NCI-H2171 treated with DMSO at 0.1 percent for 48 hours (cell line): ENCODE measurements at regions not wholly inside any gene's neighbourhood (a gene's known extent, or its start where the extent isn't known, plus 50 kb on each side); places are given as distances from the start of the nearest gene placed in this dataset.
"Not testable (repeated sequence)": the region's sequence is repeated elsewhere in the genome, so short reads cannot be mapped to it uniquely, and the experiment has no call there.

ENCODE experiments used
- DNase-seq: peaks from one replicate; lab custom pipeline; 2025; lab: John Stamatoyannopoulos, UW

GRCh38 chr21:35201799-35202198 is 152.7 kb upstream of the RUNX1 start:
- DNase-seq: no peak

DNA sequence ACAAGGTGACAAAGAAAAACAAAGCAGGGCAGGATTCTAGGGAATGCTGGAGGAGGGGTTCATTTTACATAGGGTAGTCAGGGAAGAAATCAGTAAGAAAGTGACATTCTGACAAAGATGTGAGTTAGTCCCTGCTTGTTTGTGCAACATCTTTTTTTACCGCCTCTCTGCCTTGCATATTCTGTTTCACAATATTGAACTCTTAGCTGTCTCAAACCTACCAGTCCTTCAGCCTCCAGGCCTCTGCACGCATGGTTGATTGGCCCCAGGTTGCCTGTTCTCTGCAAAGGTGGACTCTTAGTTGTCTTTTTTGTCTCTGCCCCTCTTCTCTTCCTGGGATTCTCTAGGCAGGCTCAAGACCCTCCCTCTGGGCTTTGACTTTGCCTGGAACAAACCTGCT is 152.2 kb upstream of the RUNX1 start:
- DNase-seq: no peak

DNA sequence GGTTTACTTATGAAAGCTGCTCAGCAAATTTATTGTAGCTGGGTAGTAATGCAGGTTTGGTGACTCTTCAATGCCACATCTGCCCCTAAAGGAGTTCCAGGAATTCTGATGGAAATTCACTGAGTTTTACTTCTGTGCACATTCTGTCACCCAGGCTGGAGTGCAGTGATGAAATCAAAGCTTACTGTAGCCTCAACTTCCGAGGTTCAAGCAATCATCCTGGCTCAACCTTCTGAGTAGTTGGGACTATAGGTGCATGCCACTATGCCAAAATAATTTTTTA is 150.6 kb upstream of the RUNX1 start:
- DNase-seq: no peak

DNA sequence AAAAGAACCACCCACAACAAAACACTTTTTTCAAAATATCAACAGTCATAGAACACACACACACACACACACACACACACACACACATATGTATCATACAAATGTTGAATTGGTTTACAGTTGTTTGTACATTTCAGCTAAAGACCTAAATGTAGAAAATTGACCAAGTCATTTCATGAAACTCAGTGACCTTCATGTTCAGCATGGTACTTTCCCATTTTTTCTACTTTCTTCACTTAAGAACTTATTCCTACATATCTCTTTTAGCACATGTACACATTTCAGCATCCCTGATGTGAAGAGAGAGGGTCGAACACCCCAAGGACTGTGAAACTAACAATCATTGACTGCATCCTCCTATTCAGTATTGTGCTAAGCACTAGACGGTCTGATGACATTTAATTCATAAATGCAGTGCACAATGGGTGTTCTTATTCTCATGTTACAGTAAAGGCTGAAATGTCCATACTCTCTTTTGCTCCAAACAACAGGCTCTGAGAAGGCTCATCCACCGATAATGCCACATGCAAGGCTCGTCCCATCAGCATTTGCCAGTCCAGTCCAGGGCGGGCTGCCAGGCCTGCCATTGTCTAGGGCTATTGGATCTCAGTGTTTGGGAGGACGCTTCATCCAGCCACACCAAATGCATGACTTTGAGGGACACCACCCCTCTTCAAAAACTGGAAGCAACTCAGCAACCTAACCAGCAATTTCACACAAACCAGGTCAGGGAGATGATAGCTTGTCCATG is 150.1 kb upstream of the RUNX1 start:
- DNase-seq: no peak

- DNase-seq: no peak
Measured at GRCh38 chr21:35198565-35198964, 149.5 kb upstream of the RUNX1 start.

- no peak for DNase-seq
Measured at GRCh38 chr21:35197992-35198431, 148.9 kb upstream of the RUNX1 start.

GRCh38 chr21:35197191-35197590 is 148.1 kb upstream of the RUNX1 start:
- DNase-seq: no peak

DNA sequence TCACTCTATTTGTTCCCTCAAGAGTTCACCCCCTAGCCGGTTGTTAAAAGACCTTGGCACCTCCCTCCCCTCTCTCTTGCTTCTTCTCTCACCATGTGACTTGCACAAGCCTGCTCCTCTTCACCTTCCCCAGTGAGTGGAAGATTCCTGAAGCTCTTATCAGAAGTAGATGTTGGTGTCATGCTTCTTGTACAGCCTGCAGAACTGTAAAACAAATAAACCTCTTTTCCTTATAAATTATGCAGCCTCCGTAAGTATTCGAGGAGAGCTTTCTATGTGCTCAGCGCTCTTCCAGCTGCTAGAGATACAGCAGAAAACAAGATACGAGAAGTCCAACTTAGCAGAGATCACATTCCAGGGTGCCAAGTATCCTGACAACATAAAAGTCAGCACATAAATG is 147.0 kb upstream of the RUNX1 start:
- no peak for DNase-seq

DNA sequence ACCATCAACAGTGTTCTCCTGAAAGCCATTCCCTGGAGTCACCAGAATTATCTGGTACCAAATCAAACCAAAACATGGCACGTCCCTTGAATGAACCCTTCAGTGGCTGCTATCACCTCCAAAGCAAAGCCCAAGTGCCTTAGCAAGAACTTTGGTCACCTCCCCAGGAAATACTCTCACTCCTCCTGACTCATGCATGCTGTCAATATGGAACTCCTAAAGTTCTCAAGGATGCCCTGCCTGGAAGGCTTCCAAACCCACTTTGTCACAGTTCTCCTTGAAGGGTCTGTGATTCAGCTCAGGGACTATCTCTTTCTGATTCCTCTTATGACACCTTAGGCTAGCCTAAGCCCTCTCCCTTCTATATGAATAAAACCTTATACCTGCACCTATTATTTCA is 146.1 kb upstream of the RUNX1 start:
- no peak for DNase-seq

DNA sequence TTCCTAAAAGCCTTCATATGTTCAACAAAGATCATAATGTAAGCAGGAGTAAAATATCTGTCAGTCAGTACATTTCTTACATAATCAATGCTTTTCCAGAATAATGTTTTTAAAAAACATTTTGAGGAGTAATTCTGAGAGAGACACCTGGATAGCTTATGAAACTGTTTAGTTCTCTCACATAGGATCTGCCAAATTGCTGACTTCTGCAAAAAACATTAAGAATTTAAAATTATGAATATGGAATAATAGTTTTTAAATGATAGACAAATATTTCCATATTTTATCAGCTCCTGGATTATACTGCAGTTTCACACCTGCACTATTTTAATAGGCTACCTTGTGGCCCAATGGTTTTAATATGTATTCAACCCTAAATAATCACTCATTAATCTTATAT is 142.7 kb upstream of the RUNX1 start:
- no peak for DNase-seq

- DNase-seq: no peak
Measured at GRCh38 chr21:35191128-35191527, 142.0 kb upstream of the RUNX1 start.

DNA sequence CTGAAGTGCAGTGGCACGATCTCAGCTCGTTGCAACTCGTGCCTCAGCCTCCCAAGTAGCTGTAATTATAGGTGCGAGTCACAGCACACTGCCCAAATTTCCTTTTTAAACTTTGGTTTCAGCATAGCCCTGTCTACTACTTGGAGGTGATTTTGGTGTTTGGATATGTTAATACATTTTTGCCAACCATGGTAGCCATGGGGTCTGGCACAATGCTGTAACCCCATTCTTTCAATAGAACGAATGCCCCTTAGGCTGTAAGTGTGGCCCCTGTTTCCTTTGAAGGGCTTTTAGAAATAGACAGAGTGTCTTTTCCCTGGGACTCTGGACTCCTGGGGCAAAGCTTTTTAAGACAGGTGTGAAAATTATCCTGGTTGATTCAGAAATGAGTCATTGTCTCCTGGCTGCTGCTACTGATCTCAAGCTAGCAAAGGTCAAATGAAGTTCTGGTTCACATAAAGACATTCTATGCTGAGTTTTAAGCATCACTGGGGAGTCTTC is 141.1 kb upstream of the RUNX1 start:
- no peak for DNase-seq

DNA sequence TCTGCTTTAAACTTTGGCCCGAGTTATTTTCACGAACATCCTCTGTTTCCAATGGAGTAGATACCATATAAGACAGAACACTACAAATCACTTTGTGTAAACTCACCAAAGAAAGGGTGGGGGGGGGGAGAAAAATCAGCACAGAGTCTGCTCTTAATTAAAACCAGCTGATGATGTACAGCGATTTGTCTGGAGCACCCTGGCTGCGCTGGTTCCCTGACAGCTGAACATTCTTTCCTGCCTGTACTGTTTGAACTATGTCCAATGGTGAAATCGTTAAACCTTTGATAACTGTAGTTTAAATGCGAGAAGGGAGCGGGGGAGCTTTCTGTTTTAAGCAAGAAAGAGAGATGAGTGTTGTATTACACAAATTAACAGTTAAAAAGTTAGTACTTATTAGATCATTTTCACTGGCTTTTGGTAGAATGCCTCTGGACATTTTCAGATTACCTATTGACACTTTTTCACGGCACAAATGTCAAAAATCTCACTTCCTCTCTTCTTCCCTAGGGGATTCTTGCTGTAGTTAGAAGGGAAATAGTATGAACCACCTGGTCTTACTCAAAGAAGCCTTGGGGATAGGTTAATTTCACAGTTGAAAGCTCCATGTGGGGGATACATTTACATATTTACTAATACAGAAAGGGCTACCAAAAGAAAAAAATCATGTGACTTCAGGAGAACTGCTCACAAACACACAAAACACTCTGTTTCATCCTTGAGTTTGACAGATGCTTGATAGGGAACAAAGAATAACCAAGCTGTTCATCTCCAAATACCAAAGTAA is 140.2 kb upstream of the RUNX1 start:
- no peak for DNase-seq

GRCh38 chr21:35183389-35183788 is 134.3 kb upstream of the RUNX1 start:
- DNase-seq: not testable (repeated sequence)

DNA sequence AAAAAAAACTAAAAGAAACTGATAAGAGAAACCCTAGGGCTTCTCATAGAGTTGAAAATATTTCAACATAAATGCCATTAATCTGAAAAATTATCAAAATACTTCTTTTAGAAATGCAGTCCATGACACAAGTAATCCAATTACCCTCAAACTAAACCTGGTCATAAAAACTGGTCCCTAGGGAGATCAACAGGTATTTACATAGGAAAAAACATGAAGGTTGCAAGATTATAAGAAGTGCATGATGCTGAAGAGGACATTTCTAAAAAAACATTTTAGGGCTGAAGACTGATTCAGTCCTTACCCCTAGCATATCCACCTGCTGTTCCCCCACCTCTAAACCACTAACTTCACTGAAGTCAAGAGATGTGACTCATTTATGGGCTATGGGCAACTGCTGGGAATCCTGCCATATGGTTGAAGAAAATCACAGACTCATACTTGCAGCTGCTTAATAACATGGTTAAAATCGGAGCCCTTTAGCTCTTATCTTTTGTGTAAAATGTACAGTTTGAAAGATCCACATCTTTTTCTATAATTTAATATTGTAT is 131.0 kb upstream of the RUNX1 start:
- no peak for DNase-seq

GRCh38 chr21:35178827-35179226 is 129.7 kb upstream of the RUNX1 start:
- DNase-seq: no peak

- no peak for DNase-seq
Measured at GRCh38 chr21:35178098-35178497, 129.0 kb upstream of the RUNX1 start.

- DNase-seq: no peak
Measured at GRCh38 chr21:35172231-35172630, 123.1 kb upstream of the RUNX1 start.

GRCh38 chr21:35171385-35171784 is 122.3 kb upstream of the RUNX1 start:
- no peak for DNase-seq

GRCh38 chr21:35170818-35171217 is 121.7 kb upstream of the RUNX1 start:
- no peak for DNase-seq

- no peak for DNase-seq
Measured at GRCh38 chr21:35170244-35170643, 121.1 kb upstream of the RUNX1 start.

DNA sequence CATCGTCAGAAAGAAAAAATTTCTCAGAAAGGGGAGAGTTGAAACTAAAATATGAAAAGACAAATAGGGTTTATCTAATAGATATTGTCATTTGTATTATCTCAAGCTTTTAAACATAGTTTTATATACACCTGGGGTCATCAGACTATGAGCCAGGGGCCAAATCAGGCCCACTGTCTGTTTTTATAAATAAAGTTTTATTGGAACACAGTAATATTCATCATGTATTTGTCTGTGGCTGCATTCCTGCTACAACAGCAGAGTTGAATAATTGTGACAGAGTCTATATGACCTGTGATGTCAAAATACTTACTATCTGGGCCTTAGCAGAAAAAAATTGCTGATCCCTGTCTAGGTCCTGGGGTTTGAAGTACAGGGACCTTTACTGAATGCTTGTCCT is 120.5 kb upstream of the RUNX1 start:
- no peak for DNase-seq

DNA sequence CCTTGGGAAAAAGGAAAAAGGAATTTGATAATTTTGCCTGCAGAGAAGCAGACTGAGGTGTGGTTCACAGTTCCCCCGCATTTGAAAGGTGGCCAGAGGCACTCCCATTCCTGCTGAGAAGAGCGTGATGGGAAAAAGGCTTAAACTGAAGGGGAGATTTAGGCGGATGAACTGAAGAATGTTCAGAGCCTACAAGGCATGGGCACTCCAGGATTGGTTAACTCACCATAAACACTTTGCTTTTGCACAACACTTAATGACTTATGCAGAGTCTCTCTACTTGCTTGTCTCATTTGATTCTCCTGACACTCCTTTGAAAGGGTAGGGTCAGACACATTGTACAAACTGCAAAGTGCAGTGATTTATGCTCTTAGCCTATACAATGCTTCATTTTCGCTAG is 119.6 kb upstream of the RUNX1 start:
- DNase-seq: no peak
